GM12878 (cell line): ENCODE measurements at regions not wholly inside any gene's neighbourhood (a gene's known extent, or its start where the extent isn't known, plus 50 kb on each side); places are given as distances from the start of the nearest gene placed in this dataset.

Experiments used
- ATAC-seq: fragments of 200-7000 bp; cut with Tn5 transposase; 3 replicates; pipeline ENCODE4 v1.9.1; 2020; ENCODE audit warnings: mild to moderate bottlenecking, moderate library complexity
- BruUV-seq: library from RNA; stranded (reverse); fragments of 400-500 nt; replicated peaks from 2 replicates; lab custom pipeline; 2021; lab: Mats Ljungman, UMichigan
- CTCF ChIA-PET: fragments of 300-600 bp; sonication (Branson Sonifier 250); formaldehyde crosslinking; extraction: SDS; loops from one replicate; lab custom pipeline; 2021; ENCODE audit warnings: inconsistent platforms; lab: Yijun Ruan, JAX
- POLR2A ChIA-PET: fragments of 350-600 bp; formaldehyde crosslinking; extraction: SDS; loops from one replicate; lab custom pipeline; 2021; ENCODE audit warnings: inconsistent platforms; lab: Charles Lee
- RAD21 ChIA-PET: fragments of 300-600 bp; sonication (Branson Sonifier 250); formaldehyde crosslinking; loops from one replicate; lab custom pipeline; 2023; ENCODE audit warnings: antibody characterized with exemption; ENCODE audit not compliant: unreplicated experiment; lab: Charles Lee
- SMC1A ChIA-PET: fragments of 300-600 bp; sonication (Branson Sonifier 250); formaldehyde crosslinking; loops from one replicate; lab custom pipeline; 2023; ENCODE audit not compliant: unreplicated experiment, uncharacterized antibody; lab: Charles Lee
- DNase-seq: peaks from one replicate; pipeline ENCODE4 v3.0.0-alpha.2; 2011; ENCODE audit warnings: low read depth, low spot score
- FAIRE-seq: peaks from 3 replicates; lab custom pipeline; 2011; peaks lifted over from hg19 to GRCh38; lab: Jason Lieb, UNC
- H2AFZ ChIP-seq: 2 replicates; pipeline ENCODE4 v1.6.0; 2011; ENCODE audit warnings: low read depth, low read length, control low read depth; ENCODE audit not compliant: control insufficient read depth
- H3K27ac ChIP-seq: 2 replicates; pipeline ENCODE4 v1.5.1; 2011; ENCODE audit warnings: control low read depth; ENCODE audit not compliant: control insufficient read depth, insufficient read depth
- H3K27me3 ChIP-seq, 2 experiments: replicated peaks in 1 of 2; 2 replicates each; pipeline versions ENCODE4 v1.6.0 to v1.6.1; 2011; ENCODE audit warnings: low read length in 1 of 2; ENCODE audit not compliant: control insufficient read depth in 2 of 2, insufficient read depth in 2 of 2
- H3K36me3 ChIP-seq, 2 experiments: 2 replicates each; pipeline ENCODE4 v1.5.1; 2011; ENCODE audit warnings: low read length in 1 of 2; ENCODE audit not compliant: control insufficient read depth in 2 of 2, insufficient read depth in 2 of 2
- H3K4me1 ChIP-seq: 2 replicates; pipeline ENCODE4 v1.6.1; 2011; ENCODE audit warnings: mild to moderate bottlenecking, low read length, moderate library complexity, mixed read lengths; ENCODE audit not compliant: control insufficient read depth, insufficient read depth
- H3K4me2 ChIP-seq: 2 replicates; pipeline ENCODE4 v1.6.0; 2011; ENCODE audit warnings: control low read depth; ENCODE audit not compliant: control insufficient read depth, insufficient read depth
- H3K4me3 ChIP-seq: fragments of 200-600 bp; sonication (generic); 2 replicates; pipeline ENCODE4 v1.5.1; 2016
- H3K79me2 ChIP-seq: 2 replicates; pipeline ENCODE4 v1.6.0; 2011; ENCODE audit warnings: low read length; ENCODE audit not compliant: control insufficient read depth, insufficient read depth
- H3K9ac ChIP-seq: 2 replicates; pipeline ENCODE4 v1.8.0; 2011; ENCODE audit warnings: low read length, control low read depth, mixed read lengths; ENCODE audit not compliant: control insufficient read depth, insufficient read depth
- H3K9me3 ChIP-seq: replicated peaks from 3 replicates; pipeline ENCODE4 v1.5.1; 2011; ENCODE audit warnings: mild to moderate bottlenecking, low read length; ENCODE audit not compliant: control insufficient read depth, insufficient read depth
- H4K20me1 ChIP-seq: 2 replicates; pipeline ENCODE4 v1.6.0; 2011; ENCODE audit not compliant: control insufficient read depth, insufficient read depth
- ASH2L ChIP-seq: fragments of 300-600, 200-600 bp; sonication (generic); IDR thresholded peaks from 2 replicates; pipeline ENCODE4 v1.6.1; 2017; ENCODE audit warnings: low read depth, mild to moderate bottlenecking, borderline replicate concordance
- ATF3 ChIP-seq: IDR thresholded peaks from 2 replicates; pipeline ENCODE4 v1.6.1; 2011; ENCODE audit warnings: low read depth, mild to moderate bottlenecking, low read length, moderate library complexity, borderline replicate concordance; ENCODE audit errors: extremely low read depth
- BCL11A ChIP-seq: IDR thresholded peaks from 2 replicates; pipeline ENCODE4 v1.6.1; 2011; ENCODE audit warnings: low read depth, low read length
- IRF5 ChIP-seq: fragments of 450-650 bp; IDR thresholded peaks from 2 replicates; pipeline ENCODE4 v1.6.1; 2017; ENCODE audit warnings: borderline replicate concordance
- KDM1A ChIP-seq: fragments of 200-600 bp; sonication (generic); IDR thresholded peaks from 2 replicates; pipeline ENCODE4 v1.6.1; 2016; ENCODE audit warnings: borderline replicate concordance
- NR2C2 ChIP-seq: IDR thresholded peaks from 2 replicates; pipeline ENCODE4 v1.6.1; 2011; ENCODE audit warnings: borderline replicate concordance, low read depth; ENCODE audit not compliant: control insufficient read depth, insufficient read length
- RUNX3 ChIP-seq: IDR thresholded peaks from 2 replicates; pipeline ENCODE4 v1.6.1; 2012; ENCODE audit warnings: low read length, inconsistent platforms
- YY1 ChIP-seq: IDR thresholded peaks from 2 replicates; pipeline ENCODE4 v1.6.1; 2011; ENCODE audit warnings: low read depth, mild to moderate bottlenecking, low read length
- ZBTB11 ChIP-seq: fragments of 450-650 bp; formaldehyde crosslinking; IDR thresholded peaks from 2 replicates; pipeline ENCODE4 v1.5.0; 2022; ENCODE audit warnings: mild to moderate bottlenecking, missing genetic modification characterization
- ZBTB33 ChIP-seq: fragments of 450-650 bp; IDR thresholded peaks from 2 replicates; pipeline ENCODE4 v1.6.1; 2017; ENCODE audit warnings: mild to moderate bottlenecking
- WGBS: methylation state at CpG from one replicate; pipeline ENCODE4 v1.1.6; 2016; ENCODE audit warnings: low lambda C conversion rate; ENCODE audit not compliant: insufficient replicate concordance, insufficient coverage; ENCODE audit errors: missing lambda C conversion rate; 5-methylcytosine and 5-hydroxymethylcytosine counted together
- in situ Hi-C: fragments of 300-500 bp; cut with MboI; formaldehyde crosslinking; loops from 9 replicates; pipeline ENCODE4 v1.14.3; 2018; ENCODE audit warnings: mixed read lengths
- intact Hi-C: fragments of 100-400 bp; cut with micrococcal nuclease; formaldehyde crosslinking; loops from one replicate; pipeline ENCODE4 v1.14.2; 2022; ENCODE audit not compliant: unreplicated experiment

GRCh38 chr11:88427719-88428118 is 90.2 kb upstream of the CTSC start:
- no peak overlapping the region for H3K4me3 ChIP-seq
- intact Hi-C loops (no loop called here), in situ Hi-C loops (no loop called here)
- TF ChIP-seq YY1 (no peak), ZBTB11 (CRISPR knock-in tag) (no peak), IRF5 (no peak), KDM1A (no peak), ZBTB33 (no peak), NR2C2 (no peak), ATF3 (no peak), RUNX3 (no peak), BCL11A (no peak), ASH2L (no peak)
- ATAC-seq (no peak), FAIRE-seq (no peak), DNase-seq (no peak)
- POLR2A ChIA-PET = no interaction called here
- H3K9ac ChIP-seq = no peak overlapping the region
- no peaks in the 10 kb centered on the region for H3K27me3 ChIP-seq
- no peaks in the 10 kb centered on the region for H3K36me3 ChIP-seq
- H3K27ac ChIP-seq = no peak overlapping the region
- SMC1A ChIA-PET = interaction anchor here (0.8 to 1.8 kb wide), 3 partner anchors 8 to 23 kb away, joined by 3 to 6 read pairs (median 6); no protein-coding TSS in a partner anchor
- RAD21 ChIA-PET = no interaction called here
- CTCF ChIA-PET = no interaction called here
- WGBS = 97% methylated on average over 2 of the region's 2 CpGs
- H3K79me2 ChIP-seq = no peaks in the 10 kb centered on the region
- no peaks in the 10 kb centered on the region for H3K9me3 ChIP-seq
- H3K4me2 ChIP-seq = no peak overlapping the region
- H3K4me1 ChIP-seq = no peaks in the 10 kb centered on the region
- no peak overlapping the region for H2AFZ ChIP-seq
- H4K20me1 ChIP-seq = no peaks in the 10 kb centered on the region
- no TSS peak for BruUV-seq
